Right cardiac atrium (tissue), 5 donors: ENCODE measurements at regions not wholly inside any gene's neighbourhood (a gene's known extent, or its start where the extent isn't known, plus 50 kb on each side); places are given as distances from the start of the nearest gene placed in this dataset.
A peak's percentile ranks its signal among the peaks of the same experiment; 100 is the strongest.
"Not testable (repeated sequence)": the region's sequence is repeated elsewhere in the genome, so short reads cannot be mapped to it uniquely, and the experiment has no call there.

Experiments used
- ATAC-seq, 2 donors: fragments of 200-7000 bp; cut with Tn5 transposase; one replicate each; pipeline versions ENCODE4 v1.8.0 to v1.9.1; 2020; ENCODE audit warnings: moderate library complexity in 2 of 2, mild to moderate bottlenecking in 1 of 2
- DNase-seq, 3 donors: peaks; one replicate each; pipeline ENCODE4 v3.0.0-alpha.2; 2020
- H3K27ac ChIP-seq: one replicate; pipeline ENCODE4 v1.5.1; 2013; ENCODE audit warnings: mild to moderate bottlenecking, low read length, control low read depth, moderate library complexity
- H3K27me3 ChIP-seq: one replicate; pipeline ENCODE4 v1.6.1; 2013; ENCODE audit not compliant: control insufficient read depth, insufficient read depth
- H3K4me1 ChIP-seq: one replicate; pipeline ENCODE4 v1.6.1; 2013; ENCODE audit warnings: low read length; ENCODE audit not compliant: control insufficient read depth, insufficient read depth
- H3K4me3 ChIP-seq: one replicate; pipeline ENCODE4 v1.5.1; 2013; ENCODE audit warnings: low read length, control low read depth
- H3K9me3 ChIP-seq: one replicate; pipeline ENCODE4 v1.6.1; 2013; ENCODE audit warnings: low read length; ENCODE audit not compliant: control insufficient read depth
- WGBS: extraction: QIAGEN DNeasy Blood & Tissue Kit; methylation state at CpG from one replicate; pipeline ENCODE4 v1.1.7; 2013; 5-methylcytosine and 5-hydroxymethylcytosine counted together
- intact Hi-C, 4 donors: fragments of 100-400 bp; cut with DNase I; formaldehyde crosslinking; loops; one replicate each; pipeline versions ENCODE4 v1.11.0 to v1.14.0; 2022 to 2023
- donor health status: healthy with polysubstance abuse.
- donor health status: DM: no; HTN: yes; CAD: no.
- donor health status: DM: no; HTN: no; CAD: no.
- donor health status: DM: no; HTN: yes; CAD: no; lungs with severe emphysema.
- donor health status: DM: yes; HTN: yes; CAD: no.

GRCh38 chr5:147084702-147085101 is 150.1 kb upstream of the STK32A start:
- DNase-seq: no peak
- H3K9me3 ChIP-seq: no peaks in the 10 kb centered on the region
- no peaks in the 10 kb centered on the region for H3K27me3 ChIP-seq
- no peak for ATAC-seq
- intact Hi-C loops: no loop called here
- H3K4me1 ChIP-seq: peaks cover 2% of the 10 kb centered on the region
- 86% methylated on average over 1 of the region's 1 CpG for WGBS
- H3K4me3 ChIP-seq: no peak overlapping the region
- H3K27ac ChIP-seq: no peak overlapping the region

- WGBS: 73% methylated on average over 7 of the region's 7 CpGs
- Histone ChIP-seq H3K27ac (no peak overlapping the region), H3K27me3 (no peaks in the 10 kb centered on the region), H3K9me3 (no peaks in the 10 kb centered on the region), H3K4me1 (peaks cover 2% of the 10 kb centered on the region), H3K4me3 (no peak overlapping the region)
- intact Hi-C loops: no loop called here
- no peak for ATAC-seq
- no peak for DNase-seq
These were observed 149.4 kb upstream of the STK32A start for GRCh38 chr5:147085409-147085808.

GRCh38 chr5:147092044-147092443 is 142.8 kb upstream of the STK32A start:
- Histone ChIP-seq H3K27ac (no peak overlapping the region), H3K27me3 (no peaks in the 10 kb centered on the region), H3K9me3 (no peaks in the 10 kb centered on the region), H3K4me3 (no peak overlapping the region), H3K4me1 (no peaks in the 10 kb centered on the region)
- intact Hi-C loops: no loop called here
- no peak for DNase-seq
- ATAC-seq: no peak
- 48% methylated on average over 2 of the region's 2 CpGs for WGBS

GRCh38 chr5:147093138-147093537 is 141.7 kb upstream of the STK32A start:
- ATAC-seq (no peak), DNase-seq (no peak)
- H3K4me3 ChIP-seq: no peak overlapping the region
- 46% methylated on average over 2 of the region's 2 CpGs for WGBS
- no peak overlapping the region for H3K27ac ChIP-seq
- intact Hi-C loops: no loop called here
- H3K9me3 ChIP-seq: no peaks in the 10 kb centered on the region
- no peaks in the 10 kb centered on the region for H3K4me1 ChIP-seq
- no peaks in the 10 kb centered on the region for H3K27me3 ChIP-seq

GRCh38 chr5:147095740-147096139 is 139.1 kb upstream of the STK32A start:
- intact Hi-C loops: no loop called here
- no peak overlapping the region for H3K27ac ChIP-seq
- ATAC-seq (no peak), DNase-seq (no peak)
- WGBS: 51% methylated on average over 2 of the region's 2 CpGs
- H3K4me1 ChIP-seq: no peaks in the 10 kb centered on the region
- H3K4me3 ChIP-seq: no peak overlapping the region
- no peaks in the 10 kb centered on the region for H3K27me3 ChIP-seq
- no peaks in the 10 kb centered on the region for H3K9me3 ChIP-seq

GRCh38 chr5:147098233-147098790 is 136.5 kb upstream of the STK32A start:
- DNase-seq (peak in 2 of 3 donors; percentile 17 to 22), ATAC-seq (peak; percentile 66 to 92)
- Histone ChIP-seq H3K9me3 (no peaks in the 10 kb centered on the region), H3K4me3 (no peak overlapping the region), H3K27me3 (no peaks in the 10 kb centered on the region), H3K4me1 (no peaks in the 10 kb centered on the region), H3K27ac (no peak overlapping the region)
- 10% methylated on average over 5 of the region's 5 CpGs for WGBS
- intact Hi-C loops: no loop called here

- DNase-seq (no peak), ATAC-seq (no peak)
- WGBS: 81% methylated on average over 6 of the region's 6 CpGs
- Histone ChIP-seq H3K27ac (no peak overlapping the region), H3K9me3 (no peaks in the 10 kb centered on the region), H3K4me3 (no peak overlapping the region), H3K4me1 (no peaks in the 10 kb centered on the region), H3K27me3 (no peaks in the 10 kb centered on the region)
- intact Hi-C loops: no loop called here
These were observed 133.0 kb upstream of the STK32A start for GRCh38 chr5:147101659-147102369.

GRCh38 chr5:147112899-147113298 is 121.9 kb upstream of the STK32A start:
- DNase-seq (no peak), ATAC-seq (no peak)
- H3K27ac ChIP-seq: no peak overlapping the region
- H3K9me3 ChIP-seq: no peaks in the 10 kb centered on the region
- 64% methylated on average over 1 of the region's 1 CpG for WGBS
- no peaks in the 10 kb centered on the region for H3K27me3 ChIP-seq
- H3K4me1 ChIP-seq: no peaks in the 10 kb centered on the region
- intact Hi-C loops: no loop called here
- no peak overlapping the region for H3K4me3 ChIP-seq

- 84% methylated on average over 2 of the region's 2 CpGs for WGBS
- ATAC-seq: no peak
- Histone ChIP-seq H3K27ac (no peak overlapping the region), H3K4me1 (no peaks in the 10 kb centered on the region), H3K9me3 (no peaks in the 10 kb centered on the region), H3K27me3 (no peaks in the 10 kb centered on the region), H3K4me3 (no peak overlapping the region)
- intact Hi-C loops: no loop called here
- DNase-seq: no peak
These were observed 120.9 kb upstream of the STK32A start for GRCh38 chr5:147113967-147114366.

- H3K27ac ChIP-seq, DNase-seq, H3K4me3 ChIP-seq, H3K27me3 ChIP-seq, ATAC-seq, H3K4me1 ChIP-seq, H3K9me3 ChIP-seq, intact Hi-C loops: not testable (repeated sequence)
These were observed 95.1 kb upstream of the STK32A start for GRCh38 chr5:147139759-147140158.

- Histone ChIP-seq H3K9me3 (no peaks in the 10 kb centered on the region), H3K27me3 (no peaks in the 10 kb centered on the region), H3K4me1 (no peaks in the 10 kb centered on the region), H3K27ac (no peak overlapping the region), H3K4me3 (no peak overlapping the region)
- DNase-seq (no peak), ATAC-seq (no peak)
- intact Hi-C loops: no loop called here
- WGBS: 73% methylated on average over 1 of the region's 1 CpG
These were observed 94.3 kb upstream of the STK32A start for GRCh38 chr5:147140558-147140957.

GRCh38 chr5:147141580-147141979 is 93.2 kb upstream of the STK32A start:
- H3K27ac ChIP-seq, DNase-seq, H3K9me3 ChIP-seq, ATAC-seq, H3K4me1 ChIP-seq, intact Hi-C loops, H3K4me3 ChIP-seq, H3K27me3 ChIP-seq: not testable (repeated sequence)
- WGBS: 50% methylated on average over 2 of the region's 2 CpGs
